ENCODE measurements at regions not wholly inside any gene's neighbourhood (a gene's known extent, or its start where the extent isn't known, plus 50 kb on each side); places are given as distances from the start of the nearest gene placed in this dataset.
A peak's percentile ranks its signal among the peaks of the same experiment; 100 is the strongest.

GRCh38 chr17:77410470-77410869, 269.7 kb downstream of the SEC14L1 start:
- DNase-seq (ENCODE audit: extremely low spot score), result no peak
- peaks cover 0 to 6% (median 0%) of the 10 kb centered on the region in 4 donors for H3K9me3 ChIP-seq
- TF ChIP-seq POLR2AphosphoS5 (IDR thresholded peaks at IDR 0.05), result no peak
- no peak for TF ChIP-seq POLR2A (IDR thresholded peaks at IDR 0.05; ENCODE audit: low read depth)
- TF ChIP-seq EP300 (IDR thresholded peaks at IDR 0.05), result no peak
- no peak for TF ChIP-seq CTCF (IDR thresholded peaks at IDR 0.05)
- H3K27ac ChIP-seq (replicated peaks in 1 of 4), result peak overlapping the region; percentile 96 to 99 (median 98)
- intact Hi-C loops (cut with DNase I), result no loop called here
- no peaks in the 10 kb centered on the region for H3K36me3 ChIP-seq
- H3K4me3 ChIP-seq, result no peak overlapping the region
- H3K27me3 ChIP-seq, result no peaks in the 10 kb centered on the region
- 70% methylated on average over 9 of the region's 13 CpGs for WGBS
- H3K4me1 ChIP-seq, result peaks cover 53 to 95% (median 86%) of the 10 kb centered on the region in 4 donors

GRCh38 chr17:77414811-77415400, 274.1 kb downstream of the SEC14L1 start:
- 88% methylated on average over 13 of the region's 15 CpGs for WGBS
- H3K27ac ChIP-seq (replicated peaks in 1 of 4), result peak overlapping the region; percentile 96 to 99 (median 98)
- peaks cover 0 to 5% (median 0%) of the 10 kb centered on the region in 4 donors for H3K36me3 ChIP-seq
- intact Hi-C loops (cut with DNase I), result no loop called here
- H3K9me3 ChIP-seq, result peaks cover 0 to 6% (median 0%) of the 10 kb centered on the region in 4 donors
- TF ChIP-seq POLR2AphosphoS5 (IDR thresholded peaks at IDR 0.05) (no peak), CTCF (IDR thresholded peaks at IDR 0.05) (no peak), EP300 (IDR thresholded peaks at IDR 0.05) (no peak), POLR2A (IDR thresholded peaks at IDR 0.05; ENCODE audit: low read depth) (no peak)
- no peak for DNase-seq (ENCODE audit: extremely low spot score)
- no peak overlapping the region for H3K4me3 ChIP-seq
- peaks cover 27 to 95% (median 86%) of the 10 kb centered on the region in 4 donors for H3K4me1 ChIP-seq
- H3K27me3 ChIP-seq, result no peaks in the 10 kb centered on the region

GRCh38 chr17:77416105-77416713, 275.4 kb downstream of the SEC14L1 start:
- peaks cover 0 to 6% (median 0%) of the 10 kb centered on the region in 4 donors for H3K9me3 ChIP-seq
- H3K27ac ChIP-seq (replicated peaks in 1 of 4), result peak overlapping the region; percentile 96 to 99 (median 98)
- intact Hi-C loops (cut with DNase I), result no loop called here
- no peak for DNase-seq (ENCODE audit: extremely low spot score)
- peaks cover 27 to 95% (median 86%) of the 10 kb centered on the region in 4 donors for H3K4me1 ChIP-seq
- H3K27me3 ChIP-seq, result no peaks in the 10 kb centered on the region
- peaks cover 0 to 5% (median 0%) of the 10 kb centered on the region in 4 donors for H3K36me3 ChIP-seq
- H3K4me3 ChIP-seq, result no peak overlapping the region
- 63% methylated on average over 8 of the region's 17 CpGs for WGBS
- TF ChIP-seq EP300 (IDR thresholded peaks at IDR 0.05), result no peak
- TF ChIP-seq POLR2A (IDR thresholded peaks at IDR 0.05; ENCODE audit: low read depth), result no peak
- peak in 1 of 2 donors; percentile 19 for TF ChIP-seq POLR2AphosphoS5 (IDR thresholded peaks at IDR 0.05)
- no peak for TF ChIP-seq CTCF (IDR thresholded peaks at IDR 0.05)

- no peak overlapping the region for H3K4me3 ChIP-seq
- no peak for DNase-seq (ENCODE audit: extremely low spot score)
- H3K27me3 ChIP-seq, result no peaks in the 10 kb centered on the region
- TF ChIP-seq CTCF (IDR thresholded peaks at IDR 0.05) (no peak), POLR2AphosphoS5 (IDR thresholded peaks at IDR 0.05) (peak in 1 of 2 donors; percentile 61), POLR2A (IDR thresholded peaks at IDR 0.05; ENCODE audit: low read depth) (no peak), EP300 (IDR thresholded peaks at IDR 0.05) (no peak)
- 77% methylated on average over 12 of the region's 12 CpGs for WGBS
- peak overlapping the region; percentile 96 to 99 (median 98) for H3K27ac ChIP-seq (replicated peaks in 1 of 4)
- H3K9me3 ChIP-seq, result peaks cover 0 to 4% (median 0%) of the 10 kb centered on the region in 4 donors
- intact Hi-C loops (cut with DNase I), result no loop called here
- peaks cover 0 to 5% (median 0%) of the 10 kb centered on the region in 4 donors for H3K36me3 ChIP-seq
- H3K4me1 ChIP-seq, result peaks cover 36 to 95% (median 89%) of the 10 kb centered on the region in 4 donors
Observed at GRCh38 chr17:77417575-77417974, 276.8 kb downstream of the SEC14L1 start.
